DND-41 (cell line): ENCODE measurements at regions not wholly inside any gene's neighbourhood (a gene's known extent, or its start where the extent isn't known, plus 50 kb on each side); places are given as distances from the start of the nearest gene placed in this dataset.

Experiments
- ATAC-seq: fragments of 200-7000 bp; cut with Tn5 transposase; 3 replicates; pipeline ENCODE4 v1.9.1; 2021; ENCODE audit warnings: low read depth; ENCODE audit not compliant: insufficient read depth
- DNase-seq: peaks from one replicate; pipeline ENCODE4 v3.0.0-alpha.2; 2020
- H2AFZ ChIP-seq: 2 replicates; pipeline ENCODE4 v1.6.0; 2012; ENCODE audit warnings: low read depth, low read length
- H3K27ac ChIP-seq: 2 replicates; pipeline ENCODE4 v1.5.1; 2012; ENCODE audit warnings: low read length, inconsistent platforms
- H3K27me3 ChIP-seq: fragments of 200-600 bp; sonication (generic); 2 replicates; pipeline ENCODE4 v1.6.0; 2012; ENCODE audit warnings: low read length, mild to moderate bottlenecking, inconsistent platforms; ENCODE audit not compliant: insufficient read depth, poor library complexity
- H3K36me3 ChIP-seq: 2 replicates; pipeline ENCODE4 v1.5.1; 2012; ENCODE audit warnings: low read length, inconsistent platforms; ENCODE audit not compliant: insufficient read depth
- H3K4me1 ChIP-seq: 2 replicates; pipeline ENCODE4 v1.5.1; 2012; ENCODE audit warnings: mild to moderate bottlenecking, low read length; ENCODE audit not compliant: insufficient read depth
- H3K4me2 ChIP-seq: 2 replicates; pipeline ENCODE4 v1.6.0; 2012; ENCODE audit warnings: mild to moderate bottlenecking, moderate library complexity, low read length, inconsistent platforms; ENCODE audit not compliant: insufficient read depth
- H3K4me3 ChIP-seq, 2 experiments: fragments of 200-600 bp in 1 of 2; shearing (Covaris generic) in 1 of 2; 2 replicates each; pipeline ENCODE4 v1.5.1; 2012 to 2016; ENCODE audit warnings: inconsistent platforms in 2 of 2, low read length in 2 of 2, mild to moderate bottlenecking in 2 of 2, low read depth in 1 of 2, moderate library complexity in 1 of 2
- H3K79me2 ChIP-seq: 2 replicates; pipeline ENCODE4 v1.6.0; 2012; ENCODE audit warnings: low read length, inconsistent platforms; ENCODE audit not compliant: insufficient read depth
- H3K9ac ChIP-seq: 2 replicates; pipeline ENCODE4 v1.6.0; 2012; ENCODE audit warnings: low read depth, mild to moderate bottlenecking, inconsistent platforms, low read length, moderate library complexity
- H3K9me3 ChIP-seq: 2 replicates; pipeline ENCODE4 v1.5.1; 2012; ENCODE audit warnings: low read length, moderate library complexity, mild to moderate bottlenecking, inconsistent platforms; ENCODE audit not compliant: insufficient read depth, severe bottlenecking
- H4K20me1 ChIP-seq: 2 replicates; pipeline ENCODE4 v1.6.0; 2012; ENCODE audit warnings: low read length; ENCODE audit not compliant: insufficient read depth
- EZH2 ChIP-seq: IDR thresholded peaks from 3 replicates; pipeline ENCODE4 v1.6.1; 2012; ENCODE audit warnings: borderline replicate concordance, low read depth, mild to moderate bottlenecking, moderate library complexity, low read length, inconsistent platforms; ENCODE audit not compliant: severe bottlenecking
- TF ChIP-seq, protein P1 (sequence below): IDR thresholded peaks from 2 replicates; pipeline ENCODE4 v1.5.1; 2012; ENCODE audit warnings: borderline replicate concordance, low read length, moderate library complexity, mild to moderate bottlenecking; ENCODE audit not compliant: poor library complexity, severe bottlenecking; ENCODE audit errors: extremely low read depth

DNA sequence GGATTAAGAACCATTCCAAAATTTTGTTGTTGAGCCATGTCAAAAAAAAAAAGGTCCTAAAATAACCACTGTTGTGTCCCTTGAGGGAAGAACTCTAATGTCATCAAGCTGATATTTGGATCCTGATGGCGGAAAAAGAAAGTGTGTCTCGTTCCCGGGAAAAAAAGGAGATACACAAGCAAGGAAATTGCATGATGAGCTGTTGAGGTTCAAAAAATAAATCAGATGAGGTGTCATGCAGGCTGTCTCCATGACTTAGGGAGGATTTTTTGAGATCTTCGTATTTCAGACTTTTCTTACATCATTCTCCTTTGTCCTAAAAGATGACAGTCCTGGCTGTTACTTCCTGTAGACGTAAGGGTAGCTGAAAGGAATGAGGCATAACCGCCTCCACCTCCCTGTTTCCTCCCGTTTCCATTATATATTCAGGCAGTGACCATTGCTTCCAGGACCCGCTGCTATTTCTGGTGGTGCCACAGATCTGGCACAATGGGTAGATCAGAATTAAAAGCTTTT is 117.3 kb upstream of the TNFAIP3 start:
- H2AFZ ChIP-seq = no peak overlapping the region
- H3K9me3 ChIP-seq = no peaks in the 10 kb centered on the region
- TF ChIP-seq EZH2 = no peak
- TF ChIP-seq, protein P1, sequence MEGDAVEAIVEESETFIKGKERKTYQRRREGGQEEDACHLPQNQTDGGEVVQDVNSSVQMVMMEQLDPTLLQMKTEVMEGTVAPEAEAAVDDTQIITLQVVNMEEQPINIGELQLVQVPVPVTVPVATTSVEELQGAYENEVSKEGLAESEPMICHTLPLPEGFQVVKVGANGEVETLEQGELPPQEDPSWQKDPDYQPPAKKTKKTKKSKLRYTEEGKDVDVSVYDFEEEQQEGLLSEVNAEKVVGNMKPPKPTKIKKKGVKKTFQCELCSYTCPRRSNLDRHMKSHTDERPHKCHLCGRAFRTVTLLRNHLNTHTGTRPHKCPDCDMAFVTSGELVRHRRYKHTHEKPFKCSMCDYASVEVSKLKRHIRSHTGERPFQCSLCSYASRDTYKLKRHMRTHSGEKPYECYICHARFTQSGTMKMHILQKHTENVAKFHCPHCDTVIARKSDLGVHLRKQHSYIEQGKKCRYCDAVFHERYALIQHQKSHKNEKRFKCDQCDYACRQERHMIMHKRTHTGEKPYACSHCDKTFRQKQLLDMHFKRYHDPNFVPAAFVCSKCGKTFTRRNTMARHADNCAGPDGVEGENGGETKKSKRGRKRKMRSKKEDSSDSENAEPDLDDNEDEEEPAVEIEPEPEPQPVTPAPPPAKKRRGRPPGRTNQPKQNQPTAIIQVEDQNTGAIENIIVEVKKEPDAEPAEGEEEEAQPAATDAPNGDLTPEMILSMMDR = no peak
- no peak overlapping the region for H3K4me3 ChIP-seq
- H3K27me3 ChIP-seq = no peaks in the 10 kb centered on the region
- no peaks in the 10 kb centered on the region for H3K36me3 ChIP-seq
- H3K9ac ChIP-seq = no peak overlapping the region
- H3K4me2 ChIP-seq = no peak overlapping the region
- no peak overlapping the region for H3K27ac ChIP-seq
- no peaks in the 10 kb centered on the region for H3K79me2 ChIP-seq
- H3K4me1 ChIP-seq = peaks cover 26% of the 10 kb centered on the region
- DNase-seq (no peak), ATAC-seq (no peak)
- H4K20me1 ChIP-seq = no peaks in the 10 kb centered on the region

DNA sequence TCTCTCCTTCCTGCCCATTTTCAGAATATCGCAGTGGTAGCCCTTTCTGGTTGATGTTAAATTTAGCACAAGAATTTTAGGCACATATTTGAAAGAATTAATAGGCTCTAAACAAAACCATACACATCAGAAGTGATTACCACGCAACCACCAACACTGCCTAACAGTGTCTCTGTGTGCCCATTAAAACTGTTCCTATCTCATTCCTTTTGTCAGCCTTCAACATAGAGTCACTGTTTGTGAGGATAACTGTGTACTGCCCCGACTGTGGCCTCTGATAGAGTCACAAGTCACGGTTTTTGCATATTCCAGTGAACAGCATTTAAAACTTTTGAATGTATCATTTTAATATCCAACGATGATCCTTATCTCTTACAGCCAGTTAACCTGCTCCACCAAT is 116.8 kb upstream of the TNFAIP3 start:
- DNase-seq = no peak
- H3K27me3 ChIP-seq = no peaks in the 10 kb centered on the region
- no peak overlapping the region for H2AFZ ChIP-seq
- no peak for ATAC-seq
- no peaks in the 10 kb centered on the region for H3K79me2 ChIP-seq
- H3K27ac ChIP-seq = no peak overlapping the region
- H3K36me3 ChIP-seq = no peaks in the 10 kb centered on the region
- H4K20me1 ChIP-seq = no peaks in the 10 kb centered on the region
- no peak overlapping the region for H3K4me3 ChIP-seq
- peaks cover 21% of the 10 kb centered on the region for H3K4me1 ChIP-seq
- H3K4me2 ChIP-seq = no peak overlapping the region
- H3K9ac ChIP-seq = no peak overlapping the region
- no peaks in the 10 kb centered on the region for H3K9me3 ChIP-seq
- no peak for TF ChIP-seq EZH2
- TF ChIP-seq, protein P1 = no peak

DNA sequence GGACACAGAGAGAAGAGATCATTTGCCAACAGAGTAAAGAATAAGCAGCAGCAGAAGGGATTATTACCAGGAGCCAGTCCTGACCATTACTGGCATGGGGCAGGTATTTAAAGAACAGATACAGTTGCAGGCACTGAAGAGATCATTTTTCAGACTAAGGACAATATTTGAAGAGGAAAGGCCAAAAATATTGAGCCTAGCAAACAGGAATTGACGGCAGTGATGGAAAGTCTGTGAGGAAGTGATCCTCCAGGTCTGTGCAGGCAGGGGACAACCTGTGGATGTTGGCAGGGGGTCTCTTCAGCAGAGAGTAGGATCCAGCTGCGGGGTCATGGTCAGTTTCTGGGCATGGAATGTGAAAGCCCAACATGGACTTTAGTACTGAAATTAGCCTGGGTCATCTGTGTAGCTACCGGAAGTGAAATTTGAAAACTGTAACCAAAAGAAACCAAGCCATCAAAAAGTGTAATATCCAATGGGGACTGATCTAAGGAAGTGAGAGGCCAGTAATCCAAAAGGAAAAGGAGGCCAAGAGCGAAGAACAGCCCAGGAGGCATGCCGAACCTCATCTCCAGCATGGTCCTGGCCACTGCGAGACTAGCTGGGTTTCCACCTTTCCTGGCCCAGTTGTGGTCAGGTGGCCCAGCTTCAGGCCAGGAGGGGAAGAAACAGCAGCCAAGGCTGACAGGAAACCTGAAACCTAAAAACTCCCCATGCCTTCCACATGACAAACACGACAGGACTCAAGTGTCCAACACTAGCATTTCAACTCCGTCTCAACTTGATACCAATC is 115.1 kb upstream of the TNFAIP3 start:
- no peaks in the 10 kb centered on the region for H3K79me2 ChIP-seq
- peaks cover 4% of the 10 kb centered on the region for H3K4me1 ChIP-seq
- ATAC-seq = no peak
- no peak for DNase-seq
- no peak overlapping the region for H3K9ac ChIP-seq
- H2AFZ ChIP-seq = no peak overlapping the region
- H3K4me3 ChIP-seq = no peak overlapping the region
- no peaks in the 10 kb centered on the region for H4K20me1 ChIP-seq
- TF ChIP-seq, protein P1 = no peak
- TF ChIP-seq EZH2 = no peak
- H3K27ac ChIP-seq = no peak overlapping the region
- no peaks in the 10 kb centered on the region for H3K27me3 ChIP-seq
- H3K4me2 ChIP-seq = no peak overlapping the region
- no peaks in the 10 kb centered on the region for H3K9me3 ChIP-seq
- H3K36me3 ChIP-seq = no peaks in the 10 kb centered on the region
